ENCODE measurements at regions not wholly inside any gene's neighbourhood (a gene's known extent, or its start where the extent isn't known, plus 50 kb on each side); places are given as distances from the start of the nearest gene placed in this dataset.

DNA sequence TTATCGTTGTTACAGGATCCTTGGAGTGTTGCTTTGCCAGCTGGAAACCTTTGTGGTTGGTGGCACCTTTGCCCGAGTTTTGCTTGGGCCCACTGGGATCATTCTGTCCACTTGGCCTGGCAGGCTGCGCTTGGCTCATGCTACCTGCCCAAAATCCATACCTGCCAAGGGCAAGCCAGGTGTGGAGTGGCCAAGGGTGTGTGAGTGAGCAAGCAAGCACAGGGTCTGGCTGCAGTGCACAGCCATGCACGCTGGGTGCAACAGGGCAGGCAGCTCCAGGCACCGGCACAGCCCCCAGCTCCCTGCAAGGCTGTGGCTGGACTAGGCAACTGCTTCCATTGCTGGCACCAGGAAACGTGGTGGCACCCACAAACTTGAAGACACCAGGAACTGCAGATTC is 421.8 kb downstream of the ARL4A start:
- ATAC-seq: no peak
- no peak for TF ChIP-seq OSR1 (CRISPR knock-in tag; IDR thresholded peaks at IDR 0.05)
- TF ChIP-seq RARB (CRISPR knock-in tag; IDR thresholded peaks at IDR 0.05): no peak
- no peak for TF ChIP-seq SNAI2 (CRISPR knock-in tag; IDR thresholded peaks at IDR 0.05)
- no peak for TF ChIP-seq GLIS3 (CRISPR knock-in tag; IDR thresholded peaks at IDR 0.05)
- TF ChIP-seq, protein P1, sequence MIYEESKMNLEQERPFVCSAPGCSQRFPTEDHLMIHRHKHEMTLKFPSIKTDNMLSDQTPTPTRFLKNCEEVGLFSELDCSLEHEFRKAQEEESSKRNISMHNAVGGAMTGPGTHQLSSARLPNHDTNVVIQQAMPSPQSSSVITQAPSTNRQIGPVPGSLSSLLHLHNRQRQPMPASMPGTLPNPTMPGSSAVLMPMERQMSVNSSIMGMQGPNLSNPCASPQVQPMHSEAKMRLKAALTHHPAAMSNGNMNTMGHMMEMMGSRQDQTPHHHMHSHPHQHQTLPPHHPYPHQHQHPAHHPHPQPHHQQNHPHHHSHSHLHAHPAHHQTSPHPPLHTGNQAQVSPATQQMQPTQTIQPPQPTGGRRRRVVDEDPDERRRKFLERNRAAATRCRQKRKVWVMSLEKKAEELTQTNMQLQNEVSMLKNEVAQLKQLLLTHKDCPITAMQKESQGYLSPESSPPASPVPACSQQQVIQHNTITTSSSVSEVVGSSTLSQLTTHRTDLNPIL (CRISPR knock-in tag; IDR thresholded peaks at IDR 0.05; ENCODE audit: low read depth): no peak
- TF ChIP-seq, protein P2, sequence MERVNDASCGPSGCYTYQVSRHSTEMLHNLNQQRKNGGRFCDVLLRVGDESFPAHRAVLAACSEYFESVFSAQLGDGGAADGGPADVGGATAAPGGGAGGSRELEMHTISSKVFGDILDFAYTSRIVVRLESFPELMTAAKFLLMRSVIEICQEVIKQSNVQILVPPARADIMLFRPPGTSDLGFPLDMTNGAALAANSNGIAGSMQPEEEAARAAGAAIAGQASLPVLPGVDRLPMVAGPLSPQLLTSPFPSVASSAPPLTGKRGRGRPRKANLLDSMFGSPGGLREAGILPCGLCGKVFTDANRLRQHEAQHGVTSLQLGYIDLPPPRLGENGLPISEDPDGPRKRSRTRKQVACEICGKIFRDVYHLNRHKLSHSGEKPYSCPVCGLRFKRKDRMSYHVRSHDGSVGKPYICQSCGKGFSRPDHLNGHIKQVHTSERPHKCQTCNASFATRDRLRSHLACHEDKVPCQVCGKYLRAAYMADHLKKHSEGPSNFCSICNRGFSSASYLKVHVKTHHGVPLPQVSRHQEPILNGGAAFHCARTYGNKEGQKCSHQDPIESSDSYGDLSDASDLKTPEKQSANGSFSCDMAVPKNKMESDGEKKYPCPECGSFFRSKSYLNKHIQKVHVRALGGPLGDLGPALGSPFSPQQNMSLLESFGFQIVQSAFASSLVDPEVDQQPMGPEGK (CRISPR knock-in tag; IDR thresholded peaks at IDR 0.05; ENCODE audit: borderline replicate concordance): no peak
- TF ChIP-seq ZFP3 (CRISPR knock-in tag; IDR thresholded peaks at IDR 0.05): no peak
- no peak for TF ChIP-seq ZNF8 (CRISPR knock-in tag; IDR thresholded peaks at IDR 0.05)
- no peak for TF ChIP-seq ZC3H10 (CRISPR knock-in tag; IDR thresholded peaks at IDR 0.05)

DNA sequence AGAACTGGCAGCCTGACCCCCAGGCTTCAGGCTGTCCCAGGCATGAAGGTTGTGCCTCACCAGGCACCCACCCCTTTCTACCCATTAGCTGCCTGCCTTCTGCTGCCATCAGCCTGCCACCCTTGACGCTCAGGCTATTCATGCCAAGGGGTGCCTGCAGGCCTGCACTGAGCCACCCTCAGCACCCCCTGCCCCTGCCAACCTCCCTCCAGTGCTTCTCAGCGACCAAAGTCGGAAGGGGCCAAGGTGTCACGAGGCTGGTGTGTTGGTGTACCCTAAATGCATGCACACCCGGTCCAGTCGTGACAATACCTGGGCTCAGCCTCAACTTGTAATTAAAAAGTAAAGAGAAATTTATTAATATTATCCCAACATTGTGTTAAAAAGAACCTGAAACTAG is 422.7 kb downstream of the ARL4A start:
- TF ChIP-seq ZC3H10 (CRISPR knock-in tag; IDR thresholded peaks at IDR 0.05) (no peak), ESRRG (CRISPR knock-in tag; IDR thresholded peaks at IDR 0.05) (no peak), ZFP30 (CRISPR knock-in tag; IDR thresholded peaks at IDR 0.05) (no peak), SNAI2 (CRISPR knock-in tag; IDR thresholded peaks at IDR 0.05) (no peak), PPARA (CRISPR knock-in tag; IDR thresholded peaks at IDR 0.05; ENCODE audit: borderline replicate concordance) (no peak), ARNTL (CRISPR knock-in tag; IDR thresholded peaks at IDR 0.05; ENCODE audit: borderline replicate concordance, low read depth) (no peak), OSR1 (CRISPR knock-in tag; IDR thresholded peaks at IDR 0.05) (no peak), BACH2 (CRISPR knock-in tag; IDR thresholded peaks at IDR 0.05; ENCODE audit: borderline replicate concordance) (no peak), GLIS3 (CRISPR knock-in tag; IDR thresholded peaks at IDR 0.05) (no peak), ISL1 (CRISPR knock-in tag; IDR thresholded peaks at IDR 0.05) (no peak)
- TF ChIP-seq, protein P1 (CRISPR knock-in tag; IDR thresholded peaks at IDR 0.05; ENCODE audit: low read depth): no peak
- TF ChIP-seq, protein P2 (CRISPR knock-in tag; IDR thresholded peaks at IDR 0.05; ENCODE audit: borderline replicate concordance): no peak
- TF ChIP-seq, protein P3, sequence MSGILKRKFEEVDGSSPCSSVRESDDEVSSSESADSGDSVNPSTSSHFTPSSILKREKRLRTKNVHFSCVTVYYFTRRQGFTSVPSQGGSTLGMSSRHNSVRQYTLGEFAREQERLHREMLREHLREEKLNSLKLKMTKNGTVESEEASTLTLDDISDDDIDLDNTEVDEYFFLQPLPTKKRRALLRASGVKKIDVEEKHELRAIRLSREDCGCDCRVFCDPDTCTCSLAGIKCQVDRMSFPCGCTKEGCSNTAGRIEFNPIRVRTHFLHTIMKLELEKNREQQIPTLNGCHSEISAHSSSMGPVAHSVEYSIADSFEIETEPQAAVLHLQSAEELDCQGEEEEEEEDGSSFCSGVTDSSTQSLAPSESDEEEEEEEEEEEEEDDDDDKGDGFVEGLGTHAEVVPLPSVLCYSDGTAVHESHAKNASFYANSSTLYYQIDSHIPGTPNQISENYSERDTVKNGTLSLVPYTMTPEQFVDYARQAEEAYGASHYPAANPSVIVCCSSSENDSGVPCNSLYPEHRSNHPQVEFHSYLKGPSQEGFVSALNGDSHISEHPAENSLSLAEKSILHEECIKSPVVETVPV (CRISPR knock-in tag; IDR thresholded peaks at IDR 0.05): no peak
- no peak for ATAC-seq

DNA sequence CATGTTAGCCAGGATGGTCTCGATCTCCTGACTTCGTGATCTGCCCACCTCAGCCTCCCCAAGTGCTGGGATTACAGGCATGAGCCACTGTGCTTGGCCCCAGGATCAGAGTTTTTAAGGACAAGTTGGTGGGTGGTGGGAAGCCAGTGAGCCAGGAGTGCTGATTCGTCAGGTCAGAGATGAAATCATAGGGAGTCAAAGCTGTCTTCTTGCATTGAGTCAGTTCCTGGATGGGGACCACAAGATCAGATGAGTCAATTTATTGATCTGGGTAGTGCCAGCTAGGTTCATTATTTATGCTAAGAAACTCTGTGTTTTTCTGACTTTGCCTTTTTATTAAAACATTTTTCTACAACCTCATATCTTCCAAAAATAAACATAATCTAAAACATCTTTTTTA is 423.8 kb downstream of the ARL4A start:
- ATAC-seq: no peak
- TF ChIP-seq RARB (CRISPR knock-in tag; IDR thresholded peaks at IDR 0.05) (no peak), OSR1 (CRISPR knock-in tag; IDR thresholded peaks at IDR 0.05) (no peak), GLIS3 (CRISPR knock-in tag; IDR thresholded peaks at IDR 0.05) (no peak), SNAI2 (CRISPR knock-in tag; IDR thresholded peaks at IDR 0.05) (no peak), ESRRG (CRISPR knock-in tag; IDR thresholded peaks at IDR 0.05) (no peak), ISL1 (CRISPR knock-in tag; IDR thresholded peaks at IDR 0.05) (no peak), ZNF70 (CRISPR knock-in tag; IDR thresholded peaks at IDR 0.05) (no peak)
- TF ChIP-seq, protein P4, sequence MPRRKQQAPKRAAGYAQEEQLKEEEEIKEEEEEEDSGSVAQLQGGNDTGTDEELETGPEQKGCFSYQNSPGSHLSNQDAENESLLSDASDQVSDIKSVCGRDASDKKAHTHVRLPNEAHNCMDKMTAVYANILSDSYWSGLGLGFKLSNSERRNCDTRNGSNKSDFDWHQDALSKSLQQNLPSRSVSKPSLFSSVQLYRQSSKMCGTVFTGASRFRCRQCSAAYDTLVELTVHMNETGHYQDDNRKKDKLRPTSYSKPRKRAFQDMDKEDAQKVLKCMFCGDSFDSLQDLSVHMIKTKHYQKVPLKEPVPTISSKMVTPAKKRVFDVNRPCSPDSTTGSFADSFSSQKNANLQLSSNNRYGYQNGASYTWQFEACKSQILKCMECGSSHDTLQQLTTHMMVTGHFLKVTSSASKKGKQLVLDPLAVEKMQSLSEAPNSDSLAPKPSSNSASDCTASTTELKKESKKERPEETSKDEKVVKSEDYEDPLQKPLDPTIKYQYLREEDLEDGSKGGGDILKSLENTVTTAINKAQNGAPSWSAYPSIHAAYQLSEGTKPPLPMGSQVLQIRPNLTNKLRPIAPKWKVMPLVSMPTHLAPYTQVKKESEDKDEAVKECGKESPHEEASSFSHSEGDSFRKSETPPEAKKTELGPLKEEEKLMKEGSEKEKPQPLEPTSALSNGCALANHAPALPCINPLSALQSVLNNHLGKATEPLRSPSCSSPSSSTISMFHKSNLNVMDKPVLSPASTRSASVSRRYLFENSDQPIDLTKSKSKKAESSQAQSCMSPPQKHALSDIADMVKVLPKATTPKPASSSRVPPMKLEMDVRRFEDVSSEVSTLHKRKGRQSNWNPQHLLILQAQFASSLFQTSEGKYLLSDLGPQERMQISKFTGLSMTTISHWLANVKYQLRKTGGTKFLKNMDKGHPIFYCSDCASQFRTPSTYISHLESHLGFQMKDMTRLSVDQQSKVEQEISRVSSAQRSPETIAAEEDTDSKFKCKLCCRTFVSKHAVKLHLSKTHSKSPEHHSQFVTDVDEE (CRISPR knock-in tag; IDR thresholded peaks at IDR 0.05): no peak
- TF ChIP-seq, protein P5, sequence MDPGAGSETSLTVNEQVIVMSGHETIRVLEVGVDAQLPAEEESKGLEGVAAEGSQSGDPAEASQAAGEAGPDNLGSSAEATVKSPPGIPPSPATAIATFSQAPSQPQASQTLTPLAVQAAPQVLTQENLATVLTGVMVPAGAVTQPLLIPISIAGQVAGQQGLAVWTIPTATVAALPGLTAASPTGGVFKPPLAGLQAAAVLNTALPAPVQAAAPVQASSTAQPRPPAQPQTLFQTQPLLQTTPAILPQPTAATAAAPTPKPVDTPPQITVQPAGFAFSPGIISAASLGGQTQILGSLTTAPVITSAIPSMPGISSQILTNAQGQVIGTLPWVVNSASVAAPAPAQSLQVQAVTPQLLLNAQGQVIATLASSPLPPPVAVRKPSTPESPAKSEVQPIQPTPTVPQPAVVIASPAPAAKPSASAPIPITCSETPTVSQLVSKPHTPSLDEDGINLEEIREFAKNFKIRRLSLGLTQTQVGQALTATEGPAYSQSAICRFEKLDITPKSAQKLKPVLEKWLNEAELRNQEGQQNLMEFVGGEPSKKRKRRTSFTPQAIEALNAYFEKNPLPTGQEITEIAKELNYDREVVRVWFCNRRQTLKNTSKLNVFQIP (CRISPR knock-in tag; IDR thresholded peaks at IDR 0.05; ENCODE audit: borderline replicate concordance, low read depth): no peak
- TF ChIP-seq, protein P2 (CRISPR knock-in tag; IDR thresholded peaks at IDR 0.05; ENCODE audit: borderline replicate concordance): no peak
- TF ChIP-seq, protein P1 (CRISPR knock-in tag; IDR thresholded peaks at IDR 0.05; ENCODE audit: low read depth): no peak

Measured in SK-N-SH treated with all-trans-retinoic acid at 6 μM for 48 hours (cell line).